K562 (cell line): ENCODE measurements at regions not wholly inside any gene's neighbourhood (a gene's known extent, or its start where the extent isn't known, plus 50 kb on each side); places are given as distances from the start of the nearest gene placed in this dataset.

ENCODE experiments used
- ATAC-seq: fragments of 200-7000 bp; cut with Tn5 transposase; 3 replicates; pipeline ENCODE4 v1.9.1; 2020; ENCODE audit warnings: moderate library complexity
- BruUV-seq: library from RNA; stranded (reverse); fragments of 400-500 nt; replicated peaks from 2 replicates; lab custom pipeline; 2021; lab: Mats Ljungman, UMichigan
- CTCF ChIA-PET: fragments of 300-600 bp; formaldehyde crosslinking; extraction: SDS; loops from one replicate; lab custom pipeline; 2021; ENCODE audit warnings: low intra/inter-chr PET ratio; lab: Yijun Ruan, JAX
- POLR2A ChIA-PET: fragments of 300-600, 350-650 bp; sonication (Branson Sonifier 250); formaldehyde crosslinking; extraction: SDS; loops from one replicate; lab custom pipeline; 2021; ENCODE audit warnings: antibody characterized with exemption, inconsistent platforms; lab: Yijun Ruan, JAX
- DNase-seq, 4 experiments: peaks; one replicate each; pipeline versions ENCODE4 v3.0.0 to v3.0.0-alpha.2; 2011 to 2018; ENCODE audit warnings: low spot score in 3 of 4, mixed read lengths in 3 of 4; ENCODE audit errors: extremely low read depth in 1 of 4
- FAIRE-seq: peaks from 2 replicates; lab custom pipeline; 2011; peaks lifted over from hg19 to GRCh38; lab: Jason Lieb, UNC
- H2AFZ ChIP-seq: 2 replicates; pipeline ENCODE4 v1.6.0; 2011; ENCODE audit warnings: low read depth, low read length, control low read depth, inconsistent platforms
- H3K27ac ChIP-seq: fragments of 200-600 bp; 3 replicates; pipeline ENCODE4 v1.8.0; 2011; ENCODE audit warnings: low read depth, mild to moderate bottlenecking, control low read depth, inconsistent platforms, low read length, moderate library complexity, mixed read lengths; ENCODE audit errors: extremely low read depth
- H3K27me3 ChIP-seq, 2 experiments: fragments of 300-600 bp in 1 of 2; 2 replicates in 1 of 2; 3 replicates in 1 of 2; pipeline versions ENCODE4 v1.6.0 to v1.8.0; 2011; ENCODE audit warnings: inconsistent platforms in 2 of 2, low read length in 2 of 2, mild to moderate bottlenecking in 1 of 2, mixed read lengths in 1 of 2, moderate library complexity in 1 of 2; ENCODE audit not compliant: control insufficient read depth in 2 of 2, insufficient read depth in 2 of 2
- H3K36me3 ChIP-seq: fragments of 300-600 bp; 3 replicates; pipeline ENCODE4 v1.8.0; 2011; ENCODE audit warnings: mild to moderate bottlenecking, low read length, inconsistent platforms; ENCODE audit not compliant: control insufficient read depth, insufficient read depth
- H3K4me1 ChIP-seq, 2 experiments: fragments of 200-600 bp in 1 of 2; replicated peaks in 1 of 2; 2 replicates in 1 of 2; 3 replicates in 1 of 2; pipeline versions ENCODE4 v1.5.1 to v1.8.0; 2011; ENCODE audit warnings: inconsistent platforms in 2 of 2, low read length in 2 of 2, mild to moderate bottlenecking in 1 of 2, mixed read lengths in 1 of 2, moderate library complexity in 1 of 2; ENCODE audit not compliant: control insufficient read depth in 2 of 2, insufficient read depth in 2 of 2
- H3K4me2 ChIP-seq: 2 replicates; pipeline ENCODE4 v1.6.1; 2011; ENCODE audit warnings: low read length, control low read depth, inconsistent platforms, mixed read lengths; ENCODE audit not compliant: insufficient read depth
- H3K4me3 ChIP-seq: fragments of 200-600 bp; sonication (generic), shearing (Covaris generic); 2 replicates; pipeline ENCODE4 v1.5.1; 2016; ENCODE audit warnings: control low read depth, inconsistent platforms
- H3K79me2 ChIP-seq: fragments of 200-600 bp; 3 replicates; pipeline ENCODE4 v1.8.0; 2011; ENCODE audit warnings: low read length, inconsistent platforms; ENCODE audit not compliant: control insufficient read depth, insufficient read depth
- H3K9ac ChIP-seq, 2 experiments: 2 replicates each; pipeline versions ENCODE4 v1.6.0 to v1.6.1; 2011; ENCODE audit warnings: low read depth in 2 of 2, low read length in 2 of 2, control low read depth in 1 of 2, inconsistent platforms in 1 of 2, mild to moderate bottlenecking in 1 of 2, mixed read lengths in 1 of 2; ENCODE audit not compliant: insufficient read depth in 1 of 2
- H3K9me1 ChIP-seq: one replicate; pipeline ENCODE4 v1.6.0; 2011; ENCODE audit warnings: inconsistent platforms, mild to moderate bottlenecking, low read length, moderate library complexity; ENCODE audit not compliant: control insufficient read depth, insufficient read depth
- H3K9me3 ChIP-seq: replicated peaks from 2 replicates; pipeline ENCODE4 v1.5.1; 2011; ENCODE audit warnings: low read depth, low read length, inconsistent platforms; ENCODE audit not compliant: control insufficient read depth, insufficient read depth
- H4K20me1 ChIP-seq: replicated peaks from 2 replicates; pipeline ENCODE4 v1.6.1; 2011; ENCODE audit warnings: low read length, inconsistent platforms, mixed read lengths; ENCODE audit not compliant: control insufficient read depth, insufficient read depth
- DDX20 ChIP-seq: fragments of 450-650 bp; IDR thresholded peaks from 2 replicates; pipeline ENCODE4 v1.6.1; 2016; ENCODE audit warnings: missing genetic modification characterization, low read depth, mild to moderate bottlenecking, missing compliant biosample characterization, moderate library complexity
- ID3 ChIP-seq, 2 experiments: fragments of 250-450 bp in 1 of 2; fragments of 450-650 bp in 1 of 2; sonication (Bioruptor Pico) in 1 of 2; IDR thresholded peaks; 2 replicates each; pipeline versions ENCODE4 v1.6.1 to v1.8.0; 2016 to 2021; ENCODE audit warnings: mild to moderate bottlenecking in 2 of 2, moderate library complexity in 2 of 2, missing compliant biosample characterization in 1 of 2, missing genetic modification characterization in 1 of 2
- JUND ChIP-seq, 2 experiments: IDR thresholded peaks; 2 replicates in 1 of 2; 3 replicates in 1 of 2; pipeline ENCODE4 v1.6.1; 2011; ENCODE audit warnings: borderline replicate concordance in 2 of 2, low read depth in 2 of 2, low read length in 2 of 2, improper control_type of control experiment in 1 of 2, missing biosample characterization in 1 of 2, missing genetic modification characterization in 1 of 2, missing genetic modification reagents in 1 of 2
- KDM1A ChIP-seq, 2 experiments: fragments of 450-650 bp; IDR thresholded peaks; 2 replicates each; pipeline ENCODE4 v1.6.1; 2016; ENCODE audit warnings: mild to moderate bottlenecking in 2 of 2
- TAL1 ChIP-seq: fragments of 450-650 bp; IDR thresholded peaks from 2 replicates; pipeline ENCODE4 v1.6.1; 2016; ENCODE audit warnings: mild to moderate bottlenecking
- ZBTB11 ChIP-seq, 3 experiments: fragments of 200-800 bp in 1 of 3; fragments of 250-450 bp in 1 of 3; fragments of 450-650 bp in 1 of 3; sonication (Bioruptor Pico) in 1 of 3; sonication (Bioruptor generic) in 1 of 3; formaldehyde crosslinking in 1 of 3; IDR thresholded peaks; 2 replicates each; pipeline versions ENCODE4 v1.6.1 to v1.8.0; 2016 to 2022; ENCODE audit warnings: mild to moderate bottlenecking in 2 of 3, missing genetic modification characterization in 2 of 3, missing compliant biosample characterization in 1 of 3, moderate library complexity in 1 of 3
- ZNF318 ChIP-seq, 2 experiments: fragments of 450-650 bp; IDR thresholded peaks; 2 replicates each; pipeline ENCODE4 v1.6.1; 2016; ENCODE audit warnings: mild to moderate bottlenecking in 2 of 2, borderline replicate concordance in 1 of 2, low read depth in 1 of 2, moderate library complexity in 1 of 2
- WGBS: fragments of 100-300 bp; shearing (Covaris generic); methylation state at CpG from one replicate; pipeline ENCODE4 v1.1.6; 2016; ENCODE audit warnings: low coverage, mixed read lengths; ENCODE audit not compliant: insufficient coverage; ENCODE audit errors: missing lambda C conversion rate; 5-methylcytosine and 5-hydroxymethylcytosine counted together
- in situ Hi-C: fragments of 300-500 bp; cut with MboI; formaldehyde crosslinking; loops from 4 replicates; pipeline ENCODE4 v1.15.0; 2018; ENCODE audit warnings: inconsistent platforms, mixed read lengths
- intact Hi-C: fragments of 100-400 bp; cut with micrococcal nuclease; formaldehyde crosslinking; loops from 2 replicates; pipeline ENCODE4 v1.14.2; 2022

GRCh38 chr4:169337510-169337909 is 66.8 kb upstream of the SH3RF1 start (continued):
- TF ChIP-seq ZNF318 (IDR thresholded peaks at IDR 0.05; ENCODE audit: borderline replicate concordance in 1 of 2, low read depth in 1 of 2) (no peak), DDX20 (no peak)

- Histone ChIP-seq H3K27ac (no peak overlapping the region), H2AFZ (no peak overlapping the region), H3K9me1 (no peaks in the 10 kb centered on the region), H4K20me1 (no peaks in the 10 kb centered on the region), H3K4me3 (no peak overlapping the region), H3K9ac (no peak overlapping the region), H3K4me2 (no peak overlapping the region), H3K9me3 (no peaks in the 10 kb centered on the region), H3K79me2 (no peaks in the 10 kb centered on the region), H3K36me3 (no peaks in the 10 kb centered on the region), H3K27me3 (no peaks in the 10 kb centered on the region), H3K4me1 (no peaks in the 10 kb centered on the region; a peak in 1 of 5 replicates)
- in situ Hi-C loops = no loop called here
- BruUV-seq = no TSS peak
- DNase-seq = no peak
- no peak for ATAC-seq
- intact Hi-C loops = no loop called here
- no peak for FAIRE-seq
- POLR2A ChIA-PET = no interaction called here
- WGBS = 0% methylated on average over 3 of the region's 4 CpGs
- CTCF ChIA-PET = no interaction called here
- peak; percentile 23; the same call in 1 of the 2 replicates for TF ChIP-seq TAL1
- TF ChIP-seq ZBTB11 (CRISPR knock-in tag; IDR thresholded peaks at IDR 0.05) = no peak
- TF ChIP-seq ID3 (CRISPR knock-in tag; IDR thresholded peaks at IDR 0.05) = no peak
- no peak for TF ChIP-seq ID3 (tag; IDR thresholded peaks at IDR 0.05)
- TF ChIP-seq JUND (IDR thresholded peaks at IDR 0.05; ENCODE audit: borderline replicate concordance, low read depth, low read length) = no peak
- peak; percentile 34; the same call in 1 of the 3 replicates for TF ChIP-seq JUND (tag; IDR thresholded peaks at IDR 0.05; ENCODE audit: borderline replicate concordance, low read depth, low read length)
- peak; percentile 50 to 61; a peak in 2 of 4 replicates for TF ChIP-seq KDM1A (IDR thresholded peaks at IDR 0.05)
Observed at GRCh38 chr4:169335331-169335730, 64.6 kb upstream of the SH3RF1 start.
